ENCODE measurements at regions not wholly inside any gene's neighbourhood (a gene's known extent, or its start where the extent isn't known, plus 50 kb on each side); places are given as distances from the start of the nearest gene placed in this dataset.

- TF ChIP-seq CTCF (IDR thresholded peaks at IDR 0.05 in 4 of 5, conservative IDR thresholded peaks at IDR 0.05 in 1 of 5) (no peak), POLR2A (IDR thresholded peaks at IDR 0.05) (no peak)
Measured at GRCh38 chr1:2904191-2904590, 102.7 kb upstream of the TTC34 start.

All from gastrocnemius medialis (tissue), 4 donors.